ENCODE measurements at regions not wholly inside any gene's neighbourhood (a gene's known extent, or its start where the extent isn't known, plus 50 kb on each side); places are given as distances from the start of the nearest gene placed in this dataset.

DNA sequence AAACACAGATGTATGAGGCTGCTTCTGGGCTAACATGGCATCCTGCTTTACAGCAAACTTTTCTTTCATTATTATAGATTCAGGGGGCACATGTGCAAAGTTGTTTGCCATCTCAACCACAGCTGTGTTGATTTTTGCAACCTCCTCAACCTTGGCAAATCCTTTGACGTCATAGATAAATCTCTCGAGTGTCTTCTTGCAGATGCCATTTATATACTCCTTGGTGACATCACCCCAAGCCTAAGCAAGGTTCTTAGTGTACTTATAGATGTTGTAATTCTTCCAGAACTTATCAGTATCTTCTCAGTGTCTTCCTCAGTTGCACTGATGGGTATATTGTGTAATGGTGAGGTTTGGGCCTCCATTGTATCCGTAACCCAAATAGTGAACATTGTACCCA, 135.4 kb upstream of the RPH3A start:
- Histone ChIP-seq H3K27me3 (no peaks in the 10 kb centered on the region), H3K9me3 (no peaks in the 10 kb centered on the region), H3K4me3 (no peak overlapping the region), H3K27ac (no peak overlapping the region), H3K36me3 (ENCODE audit: low read depth, missing control alignments) (no peaks in the 10 kb centered on the region), H3K4me1 (no peaks in the 10 kb centered on the region)
- intact Hi-C loops (cut with DNase I; ENCODE audit: low total_unique reads) = no loop called here
- DNase-seq = no peak
- no peak for TF ChIP-seq POLR2A (IDR thresholded peaks at IDR 0.05)
- TF ChIP-seq, protein P1, sequence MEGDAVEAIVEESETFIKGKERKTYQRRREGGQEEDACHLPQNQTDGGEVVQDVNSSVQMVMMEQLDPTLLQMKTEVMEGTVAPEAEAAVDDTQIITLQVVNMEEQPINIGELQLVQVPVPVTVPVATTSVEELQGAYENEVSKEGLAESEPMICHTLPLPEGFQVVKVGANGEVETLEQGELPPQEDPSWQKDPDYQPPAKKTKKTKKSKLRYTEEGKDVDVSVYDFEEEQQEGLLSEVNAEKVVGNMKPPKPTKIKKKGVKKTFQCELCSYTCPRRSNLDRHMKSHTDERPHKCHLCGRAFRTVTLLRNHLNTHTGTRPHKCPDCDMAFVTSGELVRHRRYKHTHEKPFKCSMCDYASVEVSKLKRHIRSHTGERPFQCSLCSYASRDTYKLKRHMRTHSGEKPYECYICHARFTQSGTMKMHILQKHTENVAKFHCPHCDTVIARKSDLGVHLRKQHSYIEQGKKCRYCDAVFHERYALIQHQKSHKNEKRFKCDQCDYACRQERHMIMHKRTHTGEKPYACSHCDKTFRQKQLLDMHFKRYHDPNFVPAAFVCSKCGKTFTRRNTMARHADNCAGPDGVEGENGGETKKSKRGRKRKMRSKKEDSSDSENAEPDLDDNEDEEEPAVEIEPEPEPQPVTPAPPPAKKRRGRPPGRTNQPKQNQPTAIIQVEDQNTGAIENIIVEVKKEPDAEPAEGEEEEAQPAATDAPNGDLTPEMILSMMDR (IDR thresholded peaks at IDR 0.05) = no peak
- WGBS, 2 donors = 55 to 90% methylated on average over 3 of the region's 3 CpGs

GRCh38 chr12:112664569-112664968, 127.0 kb upstream of the RPH3A start:
- WGBS, 2 donors = 11 to 27% methylated on average over 6 to 8 of the region's 8 CpGs
- Histone ChIP-seq H3K9me3 (no peaks in the 10 kb centered on the region), H3K4me3 (no peak overlapping the region), H3K4me1 (no peaks in the 10 kb centered on the region), H3K27me3 (no peaks in the 10 kb centered on the region), H3K27ac (no peak overlapping the region), H3K36me3 (ENCODE audit: low read depth, missing control alignments) (no peaks in the 10 kb centered on the region)
- peak; percentile 49 for DNase-seq
- intact Hi-C loops (cut with DNase I; ENCODE audit: low total_unique reads) = no loop called here
- TF ChIP-seq, protein P1 (IDR thresholded peaks at IDR 0.05) = no peak
- no peak for TF ChIP-seq POLR2A (IDR thresholded peaks at IDR 0.05)

GRCh38 chr12:112665958-112666357, 125.6 kb upstream of the RPH3A start:
- Histone ChIP-seq H3K4me3 (no peak overlapping the region), H3K9me3 (no peaks in the 10 kb centered on the region), H3K36me3 (ENCODE audit: low read depth, missing control alignments) (no peaks in the 10 kb centered on the region), H3K4me1 (no peaks in the 10 kb centered on the region), H3K27ac (no peak overlapping the region), H3K27me3 (no peaks in the 10 kb centered on the region)
- no peak for DNase-seq
- WGBS, 2 donors = 66 to 83% methylated on average over 2 of the region's 2 CpGs
- no peak for TF ChIP-seq POLR2A (IDR thresholded peaks at IDR 0.05)
- TF ChIP-seq, protein P1 (IDR thresholded peaks at IDR 0.05) = no peak
- intact Hi-C loops (cut with DNase I; ENCODE audit: low total_unique reads) = no loop called here

DNA sequence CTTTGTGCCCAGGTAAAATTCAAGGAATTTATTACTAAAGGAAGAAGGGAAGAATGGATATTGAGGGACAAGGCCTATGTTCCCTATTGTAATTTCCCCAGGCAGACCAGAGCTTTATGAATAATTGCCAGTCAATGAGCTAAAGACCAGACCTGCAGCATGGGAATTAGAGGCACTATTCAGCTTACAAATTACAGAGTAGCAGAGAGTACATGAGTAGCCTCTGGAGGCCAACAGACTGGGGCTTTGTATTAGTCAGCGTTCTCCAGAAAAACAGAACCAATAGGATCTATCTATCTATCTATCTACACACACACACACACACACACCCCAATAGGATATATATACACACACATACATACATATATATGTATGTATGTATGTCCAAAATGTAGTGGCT, 120.0 kb upstream of the RPH3A start:
- H3K9me3 ChIP-seq = no peaks in the 10 kb centered on the region
- H3K36me3 ChIP-seq (ENCODE audit: low read depth, missing control alignments) = no peaks in the 10 kb centered on the region
- 78 to 81% methylated on average over 1 of the region's 1 CpG for WGBS, 2 donors
- intact Hi-C loops (cut with DNase I; ENCODE audit: low total_unique reads) = no loop called here
- no peak overlapping the region for H3K27ac ChIP-seq
- TF ChIP-seq POLR2A (IDR thresholded peaks at IDR 0.05) = no peak
- TF ChIP-seq, protein P1 (IDR thresholded peaks at IDR 0.05) = no peak
- H3K27me3 ChIP-seq = no peaks in the 10 kb centered on the region
- DNase-seq = no peak
- H3K4me3 ChIP-seq = no peak overlapping the region
- H3K4me1 ChIP-seq = no peaks in the 10 kb centered on the region

GRCh38 chr12:112674539-112674938, 117.0 kb upstream of the RPH3A start:
- Histone ChIP-seq H3K4me3 (no peak overlapping the region), H3K36me3 (ENCODE audit: low read depth, missing control alignments) (no peaks in the 10 kb centered on the region), H3K4me1 (no peaks in the 10 kb centered on the region), H3K9me3 (no peaks in the 10 kb centered on the region), H3K27me3 (no peaks in the 10 kb centered on the region), H3K27ac (no peak overlapping the region)
- intact Hi-C loops (cut with DNase I; ENCODE audit: low total_unique reads) = no loop called here
- no peak for DNase-seq
- WGBS, 2 donors = 38 to 50% methylated on average over 2 of the region's 2 CpGs
- TF ChIP-seq, protein P1 (IDR thresholded peaks at IDR 0.05) = no peak
